ENCODE measurements at regions not wholly inside any gene's neighbourhood (a gene's known extent, or its start where the extent isn't known, plus 50 kb on each side); places are given as distances from the start of the nearest gene placed in this dataset.

DNA sequence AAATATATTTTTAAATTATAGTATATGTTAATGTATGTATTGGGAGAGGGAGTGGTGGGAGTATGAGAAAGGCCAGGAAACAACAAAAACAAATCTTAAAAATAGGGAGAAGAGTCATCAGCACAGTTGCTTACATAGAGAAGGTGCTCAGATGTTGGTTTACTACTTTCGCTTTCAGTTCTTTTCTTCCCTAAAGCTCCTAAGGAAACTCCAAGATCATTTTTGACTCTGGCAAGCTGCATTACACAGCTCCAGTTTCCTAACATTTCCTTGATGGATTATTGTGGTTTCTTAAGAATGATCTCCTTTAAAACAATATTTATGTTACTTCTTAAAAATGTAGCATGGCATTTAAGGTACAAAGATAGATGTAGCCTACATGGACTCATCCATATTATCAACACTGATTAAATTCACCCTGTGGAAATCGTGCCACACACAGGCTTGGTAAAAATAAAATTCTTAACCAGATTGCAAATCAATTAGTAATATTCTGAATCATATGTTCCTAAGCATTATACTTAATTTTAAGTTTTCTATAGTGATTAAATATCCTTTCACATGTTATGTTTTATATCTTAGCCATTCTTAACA, 118.0 kb upstream of the MAN1A1 start:
- DNase-seq, result no peak

DNA sequence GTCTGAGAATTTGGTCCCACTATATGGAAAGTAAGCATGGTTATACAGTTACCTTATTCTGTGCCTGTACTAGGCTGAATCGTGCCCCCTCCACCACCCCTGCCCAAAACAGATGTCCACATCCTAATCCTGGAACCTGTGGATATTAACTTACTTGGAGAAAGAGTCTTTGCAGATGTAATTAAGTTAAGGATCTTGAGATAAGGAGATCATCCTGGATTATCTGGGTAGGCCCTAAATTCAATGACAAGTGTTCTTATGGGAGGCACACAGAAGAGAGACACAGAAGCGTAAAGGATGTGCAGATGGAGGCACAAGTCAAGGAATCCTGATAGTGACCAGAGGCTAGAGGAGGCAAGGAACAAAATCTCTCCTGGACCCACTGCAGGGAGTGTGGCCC, 116.7 kb upstream of the MAN1A1 start:
- DNase-seq, result no peak

DNA sequence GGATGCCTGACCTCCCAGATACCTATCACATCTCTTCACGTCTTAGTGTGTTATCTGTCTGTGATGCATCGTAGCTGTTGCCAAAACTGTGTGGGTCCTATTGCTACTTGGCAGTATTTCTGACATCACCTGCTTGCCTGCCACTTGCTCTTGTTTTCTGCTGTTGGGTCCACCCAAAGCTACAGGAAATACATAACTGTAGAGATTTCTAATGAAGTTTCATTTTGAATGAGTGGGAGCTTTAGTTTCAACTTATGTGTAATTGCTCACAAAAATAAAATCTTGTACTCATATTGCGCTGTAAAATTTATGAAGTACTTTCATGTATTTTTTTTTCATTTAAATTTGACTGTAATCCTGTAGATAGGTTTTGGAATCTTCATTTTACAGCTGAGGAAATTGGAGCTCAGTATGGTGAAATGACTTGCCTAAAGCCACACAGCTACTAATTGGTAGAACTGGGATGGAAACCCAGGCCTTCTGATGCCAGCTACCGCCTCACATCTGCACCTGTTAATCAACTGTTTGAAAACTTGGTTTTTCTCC, 113.6 kb upstream of the MAN1A1 start:
- no peak for DNase-seq

DNA sequence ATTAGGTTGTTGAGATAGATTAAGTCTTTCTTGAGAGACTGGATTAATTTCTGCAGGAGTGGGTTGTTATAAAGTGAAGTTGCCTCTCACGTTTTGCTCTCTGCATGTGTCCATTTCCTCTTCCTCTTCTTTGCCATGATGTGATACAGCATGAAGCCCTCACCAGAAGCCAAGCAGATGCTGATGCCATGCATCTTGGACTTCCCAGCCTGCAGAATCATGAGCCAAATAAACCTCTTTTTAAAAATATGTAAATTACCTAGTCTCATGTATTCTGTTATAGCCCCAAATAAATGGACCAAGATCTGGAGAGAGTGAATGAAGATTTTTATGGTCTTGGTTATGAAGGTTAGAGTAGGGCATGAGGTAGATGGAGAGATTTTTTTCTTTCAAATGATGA, 111.6 kb upstream of the MAN1A1 start:
- no peak for DNase-seq

DNA sequence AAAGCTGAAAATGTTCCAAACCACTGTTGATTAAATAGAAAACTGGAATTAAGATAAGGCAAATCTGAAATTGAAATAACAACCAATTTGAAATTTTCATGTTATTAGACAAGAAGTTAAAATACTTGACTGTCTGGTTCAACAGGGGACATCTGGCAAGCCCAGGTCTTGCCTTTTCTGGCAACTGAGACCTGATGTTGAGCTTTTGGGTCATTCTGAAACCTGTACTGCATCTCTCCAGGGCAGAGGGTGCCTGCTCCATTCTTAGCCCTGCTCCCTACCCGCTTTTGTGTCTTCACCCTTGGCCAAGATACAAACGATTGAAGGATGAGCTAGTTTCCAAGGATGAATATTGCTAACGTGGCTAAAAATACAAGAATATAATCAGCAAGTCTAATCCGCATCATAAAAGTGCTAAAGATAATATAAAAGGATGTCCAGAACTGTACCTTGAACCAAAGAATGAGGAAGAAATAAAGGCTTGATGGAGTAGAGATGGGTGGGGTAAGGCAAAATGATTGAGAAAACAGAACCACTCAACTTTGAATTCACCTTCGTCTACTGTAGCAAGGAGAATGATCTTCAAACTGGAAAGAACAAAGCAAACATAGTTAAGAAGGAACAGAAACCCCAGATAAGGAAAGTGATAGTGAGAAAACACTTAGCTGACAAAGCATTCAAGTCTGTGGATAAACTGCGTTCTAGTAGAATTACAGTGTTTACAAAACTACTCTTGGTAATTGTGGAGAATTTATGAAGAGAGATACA, 109.8 kb upstream of the MAN1A1 start:
- DNase-seq, result no peak

DNA sequence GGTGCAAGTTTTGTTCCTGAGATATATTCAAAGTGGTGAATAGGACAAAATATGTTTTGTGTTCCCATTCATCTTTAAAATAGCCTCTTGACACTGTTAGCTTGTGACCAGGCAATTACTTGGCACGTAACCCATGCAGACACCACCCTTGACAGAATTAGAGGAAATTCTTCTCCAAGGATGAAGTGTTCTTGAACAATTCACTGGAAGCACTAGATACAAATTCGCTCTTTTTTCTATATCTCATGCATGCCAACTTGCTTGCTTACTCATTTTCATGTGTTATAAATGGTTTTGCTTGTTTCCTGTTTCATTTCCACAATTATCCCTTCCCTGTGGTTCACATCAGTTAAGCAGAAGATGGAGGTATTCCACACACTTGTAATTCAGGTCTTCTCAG, 105.2 kb upstream of the MAN1A1 start:
- no peak for DNase-seq

DNA sequence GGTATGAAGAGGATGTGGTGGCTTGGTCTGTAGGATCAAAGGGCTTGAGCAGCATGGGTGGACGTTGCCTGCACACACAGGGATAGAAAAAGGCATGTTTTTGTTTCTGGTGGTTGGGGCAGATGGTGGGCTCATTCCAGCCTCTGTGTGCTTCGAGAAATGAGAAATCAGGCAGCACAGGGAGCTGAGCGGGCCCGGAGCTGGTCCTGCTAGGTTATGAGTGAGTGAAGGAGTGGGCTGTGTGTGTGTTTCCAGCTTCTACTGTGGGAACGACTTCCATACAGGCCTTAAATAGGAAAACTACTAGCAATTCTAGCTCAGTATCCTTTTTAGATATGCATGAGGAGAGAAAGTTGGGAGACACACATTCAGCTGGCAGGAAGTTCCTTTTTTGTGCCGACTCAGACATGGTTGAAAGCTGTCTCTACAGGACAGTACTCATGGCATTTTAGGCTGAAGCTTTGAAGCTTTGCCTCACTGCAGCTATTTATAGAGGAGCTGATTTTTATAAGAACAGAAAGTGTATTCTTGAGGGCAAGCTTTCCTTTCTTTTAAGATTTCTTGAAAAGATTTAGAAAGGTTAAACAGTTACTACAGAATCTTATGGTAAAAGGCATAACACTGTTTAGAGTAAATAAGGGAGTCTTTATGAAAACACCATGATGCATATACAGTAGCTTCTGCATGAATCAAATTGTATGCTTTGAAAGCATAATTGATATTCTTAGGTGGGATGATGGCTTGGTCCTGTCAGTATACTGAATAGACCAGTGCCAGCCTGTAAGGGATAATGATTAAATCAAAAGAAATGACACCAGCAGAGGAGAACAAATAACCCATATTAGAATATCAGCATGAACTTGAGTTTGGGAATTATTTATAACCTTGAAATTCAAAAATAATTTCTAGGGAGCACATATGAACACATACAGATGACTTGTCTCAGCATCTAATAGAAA, 104.0 kb upstream of the MAN1A1 start:
- no peak for DNase-seq

DNA sequence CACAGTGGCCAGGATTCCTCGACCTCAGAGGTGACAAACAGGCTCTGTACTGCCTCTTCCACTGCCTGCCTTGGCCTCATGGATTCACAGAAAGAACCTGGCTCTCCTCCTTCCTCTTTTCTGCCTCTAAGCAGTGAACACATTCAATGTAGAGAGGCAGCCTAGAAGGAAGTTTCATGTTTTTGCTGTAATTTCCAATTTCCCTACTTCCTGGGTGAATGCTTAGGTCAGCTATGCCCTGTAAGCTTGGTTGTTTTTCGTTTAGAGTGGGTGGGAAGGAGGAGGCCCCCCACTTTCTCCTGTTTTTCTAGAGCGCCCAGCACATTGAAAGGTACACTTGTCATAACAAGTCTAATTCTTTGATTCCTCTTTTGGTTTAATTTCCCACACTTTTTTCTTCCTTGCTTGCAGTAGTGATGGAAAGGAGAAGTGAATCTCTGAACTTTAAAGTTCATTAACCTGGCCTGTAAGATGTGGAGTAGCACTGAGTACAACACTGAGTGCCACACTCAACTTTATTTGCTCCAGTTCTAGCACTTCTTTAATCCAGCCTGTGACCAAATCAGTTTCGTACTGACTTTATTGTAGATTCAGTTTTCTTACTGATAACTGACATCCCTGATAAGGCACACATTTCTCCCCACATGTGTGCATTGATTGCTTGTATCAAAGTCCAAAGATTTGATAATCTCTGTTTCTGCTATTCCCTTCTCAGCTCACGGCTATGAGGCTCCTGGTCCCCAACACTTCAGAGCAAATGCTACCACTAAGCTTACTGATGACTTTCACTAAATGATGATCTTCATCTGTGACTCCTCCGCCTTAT, 100.0 kb upstream of the MAN1A1 start:
- no peak for DNase-seq

DNA sequence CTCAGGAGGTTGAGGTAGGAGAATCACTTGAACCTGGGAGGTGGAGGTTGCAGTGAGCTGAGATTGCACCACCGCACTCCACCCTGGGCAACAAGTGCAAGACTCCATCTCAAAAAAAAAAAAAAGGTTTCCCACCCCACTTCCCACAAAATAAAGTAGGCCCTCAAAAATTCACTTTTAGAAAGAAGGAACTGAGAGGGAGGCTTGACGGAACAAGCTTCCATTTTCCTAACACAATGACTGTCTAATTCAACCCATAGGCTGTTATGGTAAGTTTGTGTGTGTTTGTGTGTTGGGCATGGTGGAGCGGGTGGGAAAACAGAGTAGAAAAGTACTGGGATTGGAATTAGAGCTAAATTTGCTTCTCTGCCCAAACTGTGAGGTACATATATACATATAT, 98.4 kb upstream of the MAN1A1 start:
- no peak for DNase-seq

DNA sequence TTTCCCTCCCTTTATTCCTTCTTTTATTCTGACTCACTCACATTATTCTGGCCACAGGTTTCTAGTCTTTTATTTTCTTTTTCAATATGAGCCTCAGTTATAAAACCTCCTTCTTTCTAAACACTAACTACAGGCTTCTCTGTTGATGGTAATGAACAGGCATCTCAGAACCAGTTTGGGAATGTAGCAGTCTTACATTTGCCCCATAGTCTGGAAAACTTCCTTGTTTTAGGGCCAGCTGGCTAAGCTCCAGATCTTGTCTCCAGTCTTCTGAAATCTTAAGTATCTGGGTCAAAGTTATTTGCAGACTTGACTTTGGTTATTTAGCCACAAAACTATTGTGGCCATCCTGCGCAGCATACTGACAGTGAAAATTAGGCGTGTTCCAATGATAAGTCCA, 97.0 kb upstream of the MAN1A1 start:
- no peak for DNase-seq

DNA sequence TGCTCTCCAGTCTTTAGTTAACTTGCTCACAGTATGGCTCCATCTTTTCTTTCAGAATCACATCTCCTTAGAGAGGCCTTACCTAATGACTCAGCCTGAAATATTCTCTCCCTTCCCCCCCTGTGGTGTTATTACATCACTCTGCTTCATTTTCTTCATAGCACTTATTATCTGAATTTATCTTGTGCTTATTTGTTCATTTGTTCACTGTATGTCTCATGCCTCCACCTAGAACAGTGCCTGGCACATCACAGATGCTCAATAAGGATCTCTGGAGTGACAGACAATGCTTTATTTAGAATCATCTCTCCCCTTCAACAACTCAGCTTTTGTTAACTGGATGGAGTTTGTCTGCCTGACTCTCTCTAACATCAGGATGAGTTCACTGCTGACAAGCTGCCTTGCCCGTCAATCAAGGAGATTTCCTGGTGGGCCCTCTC, 96.6 kb upstream of the MAN1A1 start:
- DNase-seq, result no peak

DNA sequence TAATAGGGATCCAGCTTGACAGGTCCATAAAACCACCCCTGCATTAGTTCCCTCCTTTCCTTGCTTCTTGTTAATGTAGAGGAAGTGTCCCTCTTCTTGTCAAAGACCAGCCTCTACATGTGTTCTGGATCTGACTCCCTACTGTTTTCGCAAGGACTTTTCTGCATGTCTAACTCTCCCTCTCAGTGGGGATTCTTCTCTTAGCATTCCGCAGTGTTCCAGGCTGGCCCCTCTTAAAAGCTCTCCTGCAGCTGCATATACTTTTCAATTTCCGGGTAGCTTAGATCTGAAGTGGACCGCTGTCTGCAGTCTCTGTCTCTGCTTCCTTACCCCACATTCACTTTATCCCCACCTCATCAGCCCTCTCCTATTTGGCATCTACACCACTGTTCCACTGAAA, 96.1 kb upstream of the MAN1A1 start:
- no peak for DNase-seq

DNA sequence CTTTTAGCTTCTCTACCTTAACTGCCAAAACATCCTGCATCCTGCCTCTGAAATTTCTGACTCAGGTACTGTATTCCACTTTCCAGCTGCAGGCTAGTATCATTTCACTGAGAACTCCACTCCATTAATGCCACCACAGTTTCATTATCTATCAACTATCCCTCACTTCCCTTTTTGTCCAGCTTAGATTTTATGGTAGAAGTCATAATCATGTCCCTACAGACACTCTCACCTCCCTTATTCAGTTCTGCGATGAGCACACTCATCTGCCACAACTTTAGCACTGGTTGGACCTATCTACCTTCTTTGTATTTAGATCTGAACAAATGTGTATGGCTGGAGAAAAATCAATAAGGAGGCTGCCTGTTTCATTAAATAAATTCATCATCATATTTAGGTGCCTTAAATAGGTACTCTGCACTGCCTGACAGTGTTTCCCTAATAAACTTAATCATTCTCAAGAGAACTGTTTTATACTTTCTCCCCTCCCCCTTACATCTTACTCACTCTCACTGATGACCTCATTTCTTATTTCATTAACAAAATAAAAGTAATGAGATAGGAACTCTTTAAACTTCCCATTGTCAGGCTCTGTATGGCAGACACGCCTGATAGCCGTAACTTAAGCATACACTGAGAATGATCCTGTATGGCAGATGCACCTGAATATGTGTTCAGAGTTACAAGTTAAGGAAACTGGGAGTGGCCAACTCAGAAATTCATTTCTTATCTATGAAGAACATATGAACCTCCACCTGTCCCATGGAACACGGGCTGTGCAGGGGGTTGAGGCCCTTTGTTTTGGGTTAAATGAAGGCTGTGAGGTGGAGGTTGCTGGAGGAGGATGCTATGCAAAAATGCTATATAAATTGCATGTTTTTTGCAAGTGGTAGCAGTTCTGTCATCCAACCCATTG, 95.3 kb upstream of the MAN1A1 start:
- DNase-seq, result no peak

DNA sequence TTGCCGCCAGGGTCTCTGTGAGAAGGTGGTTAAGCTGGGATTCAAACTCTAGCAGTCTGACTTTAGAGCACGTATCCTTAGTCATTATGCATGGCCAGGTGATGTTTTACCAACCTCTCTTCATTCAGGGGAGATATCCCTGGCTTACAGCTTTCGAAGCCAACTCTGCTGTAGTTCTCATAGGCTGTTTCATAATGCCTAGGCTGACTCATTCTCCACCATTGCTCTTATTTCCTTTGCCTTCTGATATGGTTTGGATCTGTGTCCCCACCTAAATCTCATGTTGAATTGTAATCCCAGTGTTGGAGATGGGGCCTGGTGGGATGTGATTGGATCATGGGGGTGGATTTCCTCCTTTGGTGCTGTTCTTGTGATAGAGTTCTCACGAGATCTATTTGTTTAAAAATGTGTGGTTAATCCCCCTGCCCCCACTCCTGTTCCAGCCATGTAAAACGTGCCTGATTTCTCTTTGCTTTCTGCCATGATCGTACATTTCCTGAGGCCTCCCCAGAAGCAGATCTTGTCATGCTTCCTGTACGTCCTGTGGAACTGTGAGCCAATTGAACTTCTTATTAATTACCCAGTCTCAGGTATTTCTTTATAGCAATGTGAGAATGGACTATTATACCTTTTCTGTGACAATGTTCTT, 94.6 kb upstream of the MAN1A1 start:
- no peak for DNase-seq

DNA sequence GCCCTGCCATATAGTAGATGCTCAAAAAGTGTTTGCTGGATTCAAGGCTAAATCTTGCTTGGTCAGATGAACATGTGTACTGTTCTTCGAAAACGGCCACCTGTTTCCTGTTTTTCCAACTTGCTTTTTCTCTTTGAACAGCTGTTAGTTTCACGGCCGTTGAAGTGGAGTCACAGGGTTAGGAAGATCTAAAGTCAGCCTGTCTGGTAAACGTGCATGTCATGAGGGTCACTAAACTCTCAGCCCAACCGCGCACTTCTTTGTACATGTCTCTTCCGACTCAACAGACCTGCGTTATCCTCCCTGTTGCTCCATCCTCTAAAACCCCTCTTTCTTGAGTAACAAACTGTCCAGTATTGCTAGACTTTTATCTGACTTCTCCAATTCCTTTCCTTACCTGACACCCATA, 93.2 kb upstream of the MAN1A1 start:
- peak; percentile 67 for DNase-seq

DNA sequence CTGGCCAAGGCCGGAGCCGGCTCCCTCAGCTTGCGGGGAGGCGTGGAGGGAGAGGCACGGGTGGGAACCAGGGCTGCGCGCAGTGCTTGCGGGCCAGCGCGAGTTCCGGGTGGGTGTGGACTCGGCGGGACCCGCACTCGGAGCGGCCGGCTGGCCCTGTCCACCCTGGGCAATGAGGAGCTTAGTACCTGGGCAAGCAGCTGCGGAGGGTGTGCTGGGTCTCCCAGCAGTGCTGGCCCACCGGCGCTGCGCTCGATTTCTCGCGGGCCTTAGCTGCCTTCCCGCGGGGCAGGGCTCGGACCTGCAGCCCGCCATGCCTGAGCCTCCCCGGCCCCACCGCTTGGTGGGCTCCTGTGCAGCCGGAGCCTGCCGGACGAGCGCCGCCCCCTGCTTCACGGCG, 91.4 kb upstream of the MAN1A1 start:
- no peak for DNase-seq

DNA sequence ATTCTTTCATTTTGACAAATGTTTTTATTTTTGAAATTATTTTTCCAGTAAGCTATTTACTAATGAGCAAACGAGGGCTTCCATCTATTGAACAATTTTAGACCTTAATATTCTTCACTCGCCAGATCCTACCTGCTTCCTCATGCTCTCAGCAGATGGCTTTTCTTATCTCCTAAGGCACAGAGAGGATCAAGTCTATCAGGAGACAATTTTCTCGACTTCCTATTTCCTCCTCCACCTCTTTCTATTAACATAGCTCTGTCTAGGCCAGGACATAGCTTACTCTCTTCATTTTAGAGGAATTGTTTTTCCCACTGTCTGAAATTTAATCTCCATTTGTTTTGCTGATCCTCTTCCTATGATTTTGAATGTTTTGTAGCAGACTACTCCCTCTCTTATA, 87.0 kb upstream of the MAN1A1 start:
- no peak for DNase-seq

DNA sequence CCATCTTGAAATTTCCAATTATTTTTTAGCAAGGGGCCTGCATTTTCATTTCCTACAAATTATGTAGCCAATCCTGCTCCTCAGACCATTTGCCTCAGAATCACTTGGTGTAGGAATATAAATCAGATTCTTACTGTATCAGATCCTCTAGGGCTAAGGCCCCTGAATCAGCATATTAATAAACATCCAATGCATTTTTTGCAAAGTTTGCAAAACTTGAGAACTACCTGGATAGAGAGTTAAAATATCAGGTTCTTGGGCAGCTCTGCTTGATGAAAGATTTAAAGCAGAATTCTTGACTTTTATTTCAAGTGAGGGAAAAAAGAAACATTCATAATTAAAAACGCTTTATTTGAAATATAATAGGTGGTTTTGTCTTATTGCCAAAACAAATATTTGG, 82.2 kb upstream of the MAN1A1 start:
- DNase-seq, result no peak

DNA sequence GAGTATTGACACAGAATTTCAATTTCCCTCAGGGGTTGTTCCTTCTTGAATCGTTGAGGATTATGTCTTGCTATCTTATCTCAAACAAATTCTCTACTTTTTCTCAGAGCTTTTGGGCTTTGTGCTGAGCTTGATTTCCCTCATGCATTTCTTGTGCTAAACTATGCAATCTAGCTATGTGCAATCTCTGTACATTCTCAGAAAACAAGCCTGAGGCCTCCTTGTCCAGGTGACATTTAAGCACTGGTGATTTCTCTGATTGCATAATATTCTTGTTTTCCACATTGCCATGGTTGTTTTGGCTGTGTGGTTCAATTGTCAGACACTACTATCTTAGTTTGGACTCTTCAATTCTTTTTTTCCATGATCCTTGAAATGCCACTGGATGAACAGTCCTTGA, 81.2 kb upstream of the MAN1A1 start:
- DNase-seq, result no peak

DNA sequence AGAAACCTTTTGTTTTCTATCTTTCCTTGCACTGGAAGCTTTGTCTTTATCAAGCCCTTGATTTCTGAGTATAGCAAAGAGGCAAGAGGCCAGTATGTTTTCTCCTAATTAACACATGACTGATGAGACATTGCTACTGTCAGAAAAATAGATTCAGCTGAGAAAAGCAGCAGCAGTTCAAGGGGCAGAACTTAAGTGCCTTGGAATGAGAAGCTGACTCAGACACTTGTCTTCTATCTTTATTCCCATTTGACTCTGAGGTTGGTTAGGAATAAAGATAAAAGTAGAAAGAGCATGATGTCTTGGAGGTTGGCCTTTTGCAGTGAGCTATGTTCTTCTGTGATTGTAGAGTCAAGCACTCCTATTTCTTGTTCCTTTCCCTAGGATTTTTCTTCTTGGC, 79.1 kb upstream of the MAN1A1 start:
- no peak for DNase-seq

DNA sequence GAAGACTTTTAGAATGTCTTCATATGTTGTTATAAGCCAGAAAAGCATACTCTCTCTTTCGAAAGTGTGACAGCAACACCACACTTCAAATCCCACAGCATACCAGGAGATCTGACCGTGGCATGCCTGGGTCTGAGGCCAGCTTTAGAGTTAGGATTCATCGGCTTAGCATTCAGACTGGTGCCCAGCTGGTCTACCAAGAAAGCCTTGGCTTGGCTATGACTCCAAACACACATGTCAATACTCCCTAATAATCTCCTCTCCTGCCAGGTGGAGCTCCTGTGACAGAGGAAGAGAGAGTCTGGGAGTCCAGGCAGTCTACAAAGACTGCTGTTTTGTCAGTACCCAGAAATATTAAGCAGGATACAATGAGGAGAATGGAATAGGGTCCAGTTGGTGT, 77.1 kb upstream of the MAN1A1 start:
- DNase-seq, result peak; percentile 23
